PC-3 (cell line): ENCODE measurements at regions not wholly inside any gene's neighbourhood (a gene's known extent, or its start where the extent isn't known, plus 50 kb on each side); places are given as distances from the start of the nearest gene placed in this dataset.

Source experiments
- EZH2 ChIP-seq: fragments of 300-600 bp; sonication (generic); IDR thresholded peaks from one replicate; pipeline ENCODE4 v1.6.1; 2017; ENCODE audit warnings: antibody characterized with exemption, mild to moderate bottlenecking, low read length; ENCODE audit not compliant: unreplicated experiment
- EZH2phosphoT487 ChIP-seq: fragments of 300-600 bp; sonication (generic); IDR thresholded peaks from 2 replicates; pipeline ENCODE4 v1.6.1; 2018; ENCODE audit warnings: mild to moderate bottlenecking, antibody characterized with exemption, low read length, borderline replicate concordance
- TF ChIP-seq, protein P1 (sequence below): fragments of 300-600 bp; sonication (generic); conservative IDR thresholded peaks from 2 replicates; pipeline ENCODE4 v1.5.1; 2017; ENCODE audit warnings: antibody characterized with exemption, low read depth, mild to moderate bottlenecking, low read length

DNA sequence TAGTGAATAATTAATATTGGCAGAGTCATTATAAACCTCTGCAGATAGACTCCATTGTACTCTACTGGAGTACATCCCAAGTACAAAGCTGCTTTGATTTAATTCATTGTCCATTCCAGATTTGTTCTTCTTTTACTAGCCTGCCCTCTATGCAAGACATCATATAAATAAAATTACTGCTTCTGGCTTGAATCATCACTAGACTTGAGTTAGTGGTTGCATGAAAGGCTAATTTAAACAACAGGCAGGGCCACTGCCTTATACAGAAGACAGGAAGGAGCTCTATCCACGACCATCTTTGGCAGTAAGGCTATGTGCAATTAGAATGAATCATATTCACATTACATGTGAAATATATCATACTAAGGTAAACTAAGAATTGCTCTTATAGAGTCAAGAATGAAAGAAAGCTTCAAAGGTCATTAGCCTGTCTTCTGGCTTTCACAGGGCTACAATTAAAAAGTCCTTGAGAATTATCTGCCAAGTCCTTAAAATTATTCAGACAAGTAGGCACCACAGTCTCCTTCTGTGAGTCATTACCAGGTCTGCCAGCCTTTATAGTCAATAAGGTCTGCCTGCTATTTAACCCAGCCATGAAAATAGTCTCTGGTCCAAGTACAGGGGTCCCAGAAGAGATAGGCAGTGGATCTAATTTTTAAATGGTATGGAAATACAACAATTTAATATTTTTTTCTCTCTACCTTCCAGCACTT lies 631.8 kb downstream of the TMTC2 start:
- TF ChIP-seq, protein P1, sequence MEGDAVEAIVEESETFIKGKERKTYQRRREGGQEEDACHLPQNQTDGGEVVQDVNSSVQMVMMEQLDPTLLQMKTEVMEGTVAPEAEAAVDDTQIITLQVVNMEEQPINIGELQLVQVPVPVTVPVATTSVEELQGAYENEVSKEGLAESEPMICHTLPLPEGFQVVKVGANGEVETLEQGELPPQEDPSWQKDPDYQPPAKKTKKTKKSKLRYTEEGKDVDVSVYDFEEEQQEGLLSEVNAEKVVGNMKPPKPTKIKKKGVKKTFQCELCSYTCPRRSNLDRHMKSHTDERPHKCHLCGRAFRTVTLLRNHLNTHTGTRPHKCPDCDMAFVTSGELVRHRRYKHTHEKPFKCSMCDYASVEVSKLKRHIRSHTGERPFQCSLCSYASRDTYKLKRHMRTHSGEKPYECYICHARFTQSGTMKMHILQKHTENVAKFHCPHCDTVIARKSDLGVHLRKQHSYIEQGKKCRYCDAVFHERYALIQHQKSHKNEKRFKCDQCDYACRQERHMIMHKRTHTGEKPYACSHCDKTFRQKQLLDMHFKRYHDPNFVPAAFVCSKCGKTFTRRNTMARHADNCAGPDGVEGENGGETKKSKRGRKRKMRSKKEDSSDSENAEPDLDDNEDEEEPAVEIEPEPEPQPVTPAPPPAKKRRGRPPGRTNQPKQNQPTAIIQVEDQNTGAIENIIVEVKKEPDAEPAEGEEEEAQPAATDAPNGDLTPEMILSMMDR = no peak
- TF ChIP-seq EZH2 = no peak
- TF ChIP-seq EZH2phosphoT487 = no peak
